ENCODE measurements at regions not wholly inside any gene's neighbourhood (a gene's known extent, or its start where the extent isn't known, plus 50 kb on each side); places are given as distances from the start of the nearest gene placed in this dataset.

GRCh38 chr2:139156730-139157129 is 376.5 kb upstream of the NXPH2 start:
- no peaks in the 10 kb centered on the region for H3K9me3 ChIP-seq (ENCODE audit: insufficient read depth, low read length)
- H3K79me2 ChIP-seq (ENCODE audit: low read length), result no peaks in the 10 kb centered on the region
- H3K9ac ChIP-seq (ENCODE audit: low read length), result no peak overlapping the region
- H3K27me3 ChIP-seq (ENCODE audit: low read depth, low read length), result no peaks in the 10 kb centered on the region
- H3K4me3 ChIP-seq (ENCODE audit: low read length), result no peak overlapping the region
- H4K20me1 ChIP-seq (ENCODE audit: insufficient read depth, low read length), result no peaks in the 10 kb centered on the region
- H3K4me1 ChIP-seq (ENCODE audit: low read length), result no peaks in the 10 kb centered on the region
- no peak overlapping the region for H2AFZ ChIP-seq (ENCODE audit: low read depth, low read length)
- H3K4me2 ChIP-seq (ENCODE audit: low read length), result no peak overlapping the region
- H3K27ac ChIP-seq (ENCODE audit: low read length), result no peak overlapping the region
- no peaks in the 10 kb centered on the region for H3K36me3 ChIP-seq (replicated peaks; ENCODE audit: low read depth, low read length)
- TF ChIP-seq EZH2phosphoT487 (IDR thresholded peaks at IDR 0.05; ENCODE audit: low read depth) (no peak), CTCF (IDR thresholded peaks at IDR 0.05; ENCODE audit: low read depth, low read length) (no peak)

GRCh38 chr2:139155991-139156390 is 375.8 kb upstream of the NXPH2 start:
- Histone ChIP-seq H4K20me1 (ENCODE audit: insufficient read depth, low read length) (no peaks in the 10 kb centered on the region), H3K4me1 (ENCODE audit: low read length) (no peaks in the 10 kb centered on the region), H3K4me3 (ENCODE audit: low read length) (no peak overlapping the region), H3K79me2 (ENCODE audit: low read length) (no peaks in the 10 kb centered on the region), H2AFZ (ENCODE audit: low read depth, low read length) (no peak overlapping the region), H3K36me3 (replicated peaks; ENCODE audit: low read depth, low read length) (no peaks in the 10 kb centered on the region), H3K27ac (ENCODE audit: low read length) (no peak overlapping the region), H3K9me3 (ENCODE audit: insufficient read depth, low read length) (no peaks in the 10 kb centered on the region), H3K9ac (ENCODE audit: low read length) (no peak overlapping the region), H3K4me2 (ENCODE audit: low read length) (no peak overlapping the region), H3K27me3 (ENCODE audit: low read depth, low read length) (no peaks in the 10 kb centered on the region)
- TF ChIP-seq EZH2phosphoT487 (IDR thresholded peaks at IDR 0.05; ENCODE audit: low read depth), result no peak
- TF ChIP-seq CTCF (IDR thresholded peaks at IDR 0.05; ENCODE audit: low read depth, low read length), result no peak

- no peak overlapping the region for H3K27ac ChIP-seq (ENCODE audit: low read length)
- no peaks in the 10 kb centered on the region for H3K9me3 ChIP-seq (ENCODE audit: insufficient read depth, low read length)
- H3K27me3 ChIP-seq (ENCODE audit: low read depth, low read length), result no peaks in the 10 kb centered on the region
- no peaks in the 10 kb centered on the region for H3K79me2 ChIP-seq (ENCODE audit: low read length)
- H3K4me1 ChIP-seq (ENCODE audit: low read length), result no peaks in the 10 kb centered on the region
- no peaks in the 10 kb centered on the region for H3K36me3 ChIP-seq (replicated peaks; ENCODE audit: low read depth, low read length)
- H2AFZ ChIP-seq (ENCODE audit: low read depth, low read length), result no peak overlapping the region
- H3K9ac ChIP-seq (ENCODE audit: low read length), result no peak overlapping the region
- TF ChIP-seq CTCF (IDR thresholded peaks at IDR 0.05; ENCODE audit: low read depth, low read length) (no peak), EZH2phosphoT487 (IDR thresholded peaks at IDR 0.05; ENCODE audit: low read depth) (no peak)
- no peaks in the 10 kb centered on the region for H4K20me1 ChIP-seq (ENCODE audit: insufficient read depth, low read length)
- no peak overlapping the region for H3K4me3 ChIP-seq (ENCODE audit: low read length)
- H3K4me2 ChIP-seq (ENCODE audit: low read length), result no peak overlapping the region
Measured at GRCh38 chr2:139142252-139142880, 362.2 kb upstream of the NXPH2 start.

- no peak overlapping the region for H3K9ac ChIP-seq (ENCODE audit: low read length)
- H3K4me2 ChIP-seq (ENCODE audit: low read length), result no peak overlapping the region
- H3K27ac ChIP-seq (ENCODE audit: low read length), result no peak overlapping the region
- H2AFZ ChIP-seq (ENCODE audit: low read depth, low read length), result no peak overlapping the region
- no peaks in the 10 kb centered on the region for H3K9me3 ChIP-seq (ENCODE audit: insufficient read depth, low read length)
- TF ChIP-seq CTCF (IDR thresholded peaks at IDR 0.05; ENCODE audit: low read depth, low read length), result no peak
- TF ChIP-seq EZH2phosphoT487 (IDR thresholded peaks at IDR 0.05; ENCODE audit: low read depth), result no peak
- H3K4me1 ChIP-seq (ENCODE audit: low read length), result no peaks in the 10 kb centered on the region
- no peaks in the 10 kb centered on the region for H3K27me3 ChIP-seq (ENCODE audit: low read depth, low read length)
- no peaks in the 10 kb centered on the region for H3K79me2 ChIP-seq (ENCODE audit: low read length)
- no peaks in the 10 kb centered on the region for H3K36me3 ChIP-seq (replicated peaks; ENCODE audit: low read depth, low read length)
- H4K20me1 ChIP-seq (ENCODE audit: insufficient read depth, low read length), result no peaks in the 10 kb centered on the region
- H3K4me3 ChIP-seq (ENCODE audit: low read length), result no peak overlapping the region
Measured at GRCh38 chr2:139124271-139124670, 344.1 kb upstream of the NXPH2 start.

All from OCI-LY3 (cell line).